WTC11 (cell line): ENCODE measurements at regions not wholly inside any gene's neighbourhood (a gene's known extent, or its start where the extent isn't known, plus 50 kb on each side); places are given as distances from the start of the nearest gene placed in this dataset.

Experiments
- ATAC-seq: fragments of 200-7000 bp; cut with Tn5 transposase; 2 replicates; pipeline ENCODE4 v1.10.0; 2021; ENCODE audit warnings: mild to moderate bottlenecking, moderate library complexity
- CTCF ChIA-PET: fragments of 300-600 bp; sonication (Branson Sonifier 250); formaldehyde crosslinking; loops from one replicate; lab custom pipeline; 2021; ENCODE audit warnings: antibody characterized with exemption; lab: Charles Lee
- POLR2A ChIA-PET: fragments of 350-600 bp; sonication (Branson Sonifier 250); formaldehyde crosslinking; loops from one replicate; lab custom pipeline; 2021; ENCODE audit warnings: antibody characterized with exemption; lab: Charles Lee
- DNase-seq: peaks from one replicate; pipeline ENCODE4 v3.0.0; 2021; ENCODE audit warnings: low spot score
- H3K27ac Mint-ChIP-seq: 2 replicates; pipeline ENCODE4 v1.8.0; 2021; ENCODE audit warnings: mixed read lengths
- H3K27me3 Mint-ChIP-seq: 2 replicates; pipeline ENCODE4 v1.8.0; 2021; ENCODE audit warnings: low read depth, mild to moderate bottlenecking, moderate library complexity, mixed read lengths
- H3K36me3 Mint-ChIP-seq: 2 replicates; pipeline ENCODE4 v1.8.0; 2021; ENCODE audit warnings: mixed read lengths
- H3K4me1 Mint-ChIP-seq: 2 replicates; pipeline ENCODE4 v1.8.0; 2022; ENCODE audit warnings: mixed read lengths
- H3K4me3 Mint-ChIP-seq: 2 replicates; pipeline ENCODE4 v1.8.0; 2021; ENCODE audit warnings: mild to moderate bottlenecking, moderate library complexity, mixed read lengths
- H3K9me3 Mint-ChIP-seq: 2 replicates; pipeline ENCODE4 v1.8.0; 2021; ENCODE audit warnings: mixed read lengths
- ATF1 ChIP-seq: sonication (generic); formaldehyde crosslinking; IDR thresholded peaks from 2 replicates; pipeline ENCODE4 v1.8.1; 2023; ENCODE audit warnings: mild to moderate bottlenecking, moderate library complexity, missing genetic modification reagents
- CREM ChIP-seq: sonication (generic); formaldehyde crosslinking; IDR thresholded peaks from 2 replicates; pipeline ENCODE4 v1.8.1; 2022; ENCODE audit warnings: mild to moderate bottlenecking, missing genetic modification reagents, moderate library complexity
- ELF4 ChIP-seq: sonication (generic); formaldehyde crosslinking; IDR thresholded peaks from 2 replicates; pipeline ENCODE4 v1.8.1; 2022; ENCODE audit warnings: low read depth, mild to moderate bottlenecking, moderate library complexity, missing genetic modification reagents
- EMX1 ChIP-seq: fragments of 250-450 bp; sonication (Bioruptor Pico); IDR thresholded peaks from 2 replicates; pipeline ENCODE4 v1.8.0; 2021; ENCODE audit warnings: mild to moderate bottlenecking
- FOXP1 ChIP-seq: sonication (generic); formaldehyde crosslinking; IDR thresholded peaks from 2 replicates; pipeline ENCODE4 v1.8.0; 2022; ENCODE audit warnings: missing genetic modification reagents, mild to moderate bottlenecking, moderate library complexity, borderline replicate concordance
- GABPB1 ChIP-seq: sonication (generic); formaldehyde crosslinking; IDR thresholded peaks from 2 replicates; pipeline ENCODE4 v1.8.1; 2023; ENCODE audit warnings: mild to moderate bottlenecking, missing genetic modification reagents
- HMGXB4 ChIP-seq: sonication (generic); formaldehyde crosslinking; IDR thresholded peaks from 2 replicates; pipeline ENCODE4 v1.8.1; 2023; ENCODE audit warnings: mild to moderate bottlenecking, moderate library complexity, missing genetic modification reagents
- JAZF1 ChIP-seq: fragments of 250-450 bp; sonication (Bioruptor Pico); IDR thresholded peaks from 2 replicates; pipeline ENCODE4 v1.9.0; 2021; ENCODE audit warnings: moderate library complexity, mild to moderate bottlenecking, inconsistent platforms
- NR2C2 ChIP-seq: sonication (generic); formaldehyde crosslinking; IDR thresholded peaks from 2 replicates; pipeline ENCODE4 v1.8.0; 2022; ENCODE audit warnings: mild to moderate bottlenecking, missing genetic modification reagents
- SMAD3 ChIP-seq: sonication (generic); formaldehyde crosslinking; IDR thresholded peaks from 2 replicates; pipeline ENCODE4 v1.8.0; 2022; ENCODE audit warnings: missing genetic modification reagents, mild to moderate bottlenecking, borderline replicate concordance
- SOX15 ChIP-seq: fragments of 250-450 bp; sonication (Bioruptor Pico); IDR thresholded peaks from 2 replicates; pipeline ENCODE4 v1.9.0; 2021; ENCODE audit warnings: mild to moderate bottlenecking
- STAT6 ChIP-seq: sonication (generic); formaldehyde crosslinking; conservative IDR thresholded peaks from 2 replicates; pipeline ENCODE4 v1.8.1; 2023; ENCODE audit warnings: mild to moderate bottlenecking, low read depth, missing genetic modification reagents, moderate library complexity
- ZBTB43 ChIP-seq: sonication (generic); formaldehyde crosslinking; IDR thresholded peaks from 2 replicates; pipeline ENCODE4 v1.8.1; 2023; ENCODE audit warnings: mild to moderate bottlenecking, missing genetic modification reagents
- ZNF121 ChIP-seq: sonication (generic); formaldehyde crosslinking; IDR thresholded peaks from 2 replicates; pipeline ENCODE4 v1.8.0; 2023; ENCODE audit warnings: missing genetic modification reagents
- ZNF138 ChIP-seq: sonication (generic); formaldehyde crosslinking; conservative IDR thresholded peaks from 2 replicates; pipeline ENCODE4 v1.8.1; 2022; ENCODE audit warnings: mild to moderate bottlenecking, moderate library complexity, missing genetic modification reagents
- ZNF219 ChIP-seq: sonication (generic); formaldehyde crosslinking; IDR thresholded peaks from 2 replicates; pipeline ENCODE4 v1.8.0; 2023; ENCODE audit warnings: missing genetic modification reagents, mild to moderate bottlenecking, borderline replicate concordance
- ZNF263 ChIP-seq: sonication (generic); formaldehyde crosslinking; IDR thresholded peaks from 2 replicates; pipeline ENCODE4 v1.8.1; 2022; ENCODE audit warnings: low read depth, mild to moderate bottlenecking, moderate library complexity, missing genetic modification reagents
- ZNF281 ChIP-seq: sonication (generic); formaldehyde crosslinking; IDR thresholded peaks from 2 replicates; pipeline ENCODE4 v1.8.0; 2023; ENCODE audit warnings: mild to moderate bottlenecking, missing genetic modification reagents
- ZNF317 ChIP-seq: sonication (generic); formaldehyde crosslinking; IDR thresholded peaks from 2 replicates; pipeline ENCODE4 v1.8.1; 2023; ENCODE audit warnings: low read depth, mild to moderate bottlenecking, moderate library complexity, missing genetic modification reagents, borderline replicate concordance

GRCh38 chr16:5328546-5328945, 231.0 kb upstream of the EEF2KMT start (continued):
- no peak for TF ChIP-seq STAT6

GRCh38 chr16:5326395-5326794, 228.8 kb upstream of the EEF2KMT start:
- peaks cover 39% of the 10 kb centered on the region for H3K9me3 Mint-ChIP-seq
- no peak for TF ChIP-seq SOX15 (CRISPR knock-in tag)
- TF ChIP-seq GABPB1 (CRISPR knock-in tag): no peak
- no peak for TF ChIP-seq ZNF263 (CRISPR knock-in tag)
- no peak for TF ChIP-seq SMAD3
- TF ChIP-seq JAZF1 (CRISPR knock-in tag): no peak
- no peak for TF ChIP-seq FOXP1 (CRISPR knock-in tag)
- TF ChIP-seq ZNF219: no peak
- TF ChIP-seq ZNF281 (CRISPR knock-in tag): no peak
- no peak for TF ChIP-seq HMGXB4
- no peak for TF ChIP-seq ELF4 (CRISPR knock-in tag)
- TF ChIP-seq ZNF317 (CRISPR knock-in tag): no peak
- no peak for TF ChIP-seq ATF1 (CRISPR knock-in tag)
- TF ChIP-seq, all 79 proteins: peak for 0
- Mint-ChIP-seq H3K27ac (no peak overlapping the region), H3K4me1 (peaks cover 15% of the 10 kb centered on the region), H3K36me3 (peaks cover 18% of the 10 kb centered on the region), H3K4me3 (no peak overlapping the region), H3K27me3 (no peaks in the 10 kb centered on the region)
- ChIA-PET CTCF (no interaction called here), POLR2A (no interaction called here)
- ATAC-seq: no peak
- DNase-seq: no peak

- Mint-ChIP-seq H3K4me1 (peaks cover 15% of the 10 kb centered on the region), H3K9me3 (peaks cover 36% of the 10 kb centered on the region), H3K27me3 (no peaks in the 10 kb centered on the region), H3K4me3 (no peak overlapping the region), H3K36me3 (peaks cover 13% of the 10 kb centered on the region), H3K27ac (no peak overlapping the region)
- TF ChIP-seq ZNF138 (no peak), ZBTB43 (CRISPR knock-in tag) (no peak), GABPB1 (CRISPR knock-in tag) (no peak), NR2C2 (CRISPR knock-in tag) (no peak), EMX1 (CRISPR knock-in tag) (no peak), ZNF121 (CRISPR knock-in tag) (no peak), CREM (CRISPR knock-in tag) (no peak)
- ChIA-PET POLR2A (no interaction called here), CTCF (no interaction called here)
- ATAC-seq: no peak
- no peak for DNase-seq
Measured at GRCh38 chr16:5325932-5326331, 228.3 kb upstream of the EEF2KMT start.
